Vagina (tissue), 2 donors: ENCODE measurements at regions not wholly inside any gene's neighbourhood (a gene's known extent, or its start where the extent isn't known, plus 50 kb on each side); places are given as distances from the start of the nearest gene placed in this dataset.

Experiments used
- CTCF ChIP-seq, 3 experiments: fragments of 450-650 bp in 2 of 3; fragments of 200-600 bp in 1 of 3; sonication (generic) in 1 of 3; IDR thresholded peaks; one replicate each; pipeline ENCODE4 v1.5.1; 2017 to 2019; ENCODE audit warnings: antibody characterized with exemption in 3 of 3, mild to moderate bottlenecking in 2 of 3, moderate library complexity in 2 of 3
- POLR2A ChIP-seq, 2 donors: fragments of 450-650 bp; IDR thresholded peaks; one replicate each; pipeline ENCODE4 v1.6.1; 2017; ENCODE audit warnings: antibody characterized with exemption in 2 of 2, mild to moderate bottlenecking in 2 of 2, moderate library complexity in 2 of 2
- POLR2AphosphoS5 ChIP-seq, 2 donors: sonication (generic); formaldehyde crosslinking; IDR thresholded peaks; one replicate each; pipeline ENCODE4 v1.9.0; 2017; ENCODE audit warnings: antibody characterized with exemption in 2 of 2, mild to moderate bottlenecking in 2 of 2, low read depth in 1 of 2; ENCODE audit not compliant: insufficient read depth in 1 of 2

GRCh38 chr12:45517381-45517780 is 212.1 kb upstream of the ARID2 start:
- TF ChIP-seq POLR2A (IDR thresholded peaks at IDR 0.05) (no peak), CTCF (IDR thresholded peaks at IDR 0.05) (no peak), POLR2AphosphoS5 (IDR thresholded peaks at IDR 0.05; ENCODE audit: insufficient read depth in 1 of 2, low read depth in 1 of 2) (no peak)
